ENCODE measurements at regions not wholly inside any gene's neighbourhood (a gene's known extent, or its start where the extent isn't known, plus 50 kb on each side); places are given as distances from the start of the nearest gene placed in this dataset.

DNA sequence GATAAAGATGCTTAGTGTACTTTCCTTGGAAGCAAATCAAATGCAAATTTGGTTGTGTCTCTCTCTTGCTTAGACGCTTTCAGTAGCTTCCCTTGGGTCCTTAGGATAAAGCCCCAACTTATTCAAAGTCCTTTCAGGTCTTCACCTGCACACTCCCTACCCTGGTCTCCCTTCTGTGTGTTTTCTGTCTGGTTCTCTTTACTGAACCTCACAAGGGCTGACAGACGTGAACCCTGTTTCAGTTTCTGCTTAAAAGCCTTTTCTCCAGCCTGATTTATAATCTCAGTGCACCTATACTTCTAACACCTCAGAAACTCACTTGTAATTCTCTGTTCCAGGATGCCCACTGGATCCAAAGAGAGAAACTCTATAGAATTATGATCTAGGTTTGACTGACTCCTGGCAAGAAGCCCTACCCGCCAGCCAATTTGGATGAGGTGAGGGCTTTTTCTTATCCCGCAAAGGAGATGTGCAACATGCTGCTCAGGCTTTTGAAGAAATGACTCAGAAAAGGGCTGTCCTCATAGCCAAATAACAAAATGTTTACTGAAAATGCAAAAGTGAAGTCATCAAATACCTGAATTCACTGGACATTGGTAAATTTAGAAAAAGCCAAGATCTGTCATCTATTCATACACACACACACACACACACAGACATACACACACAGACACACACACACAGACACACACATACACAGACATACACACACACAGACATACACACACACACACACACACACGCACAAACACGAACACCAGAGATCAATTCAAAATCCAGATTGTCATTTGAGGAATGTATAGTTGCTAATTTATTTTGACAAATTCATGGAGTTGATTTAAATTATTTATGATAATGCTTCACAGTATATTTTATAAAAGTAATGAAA is 102.4 kb upstream of the EOMES start (continued):
- TF ChIP-seq E2F3 (CRISPR knock-in tag; IDR thresholded peaks at IDR 0.05) (no peak), FOS (IDR thresholded peaks at IDR 0.05; ENCODE audit: extremely low read depth, insufficient read length) (no peak), TCF7 (IDR thresholded peaks at IDR 0.05; ENCODE audit: borderline replicate concordance) (no peak), CBFB (CRISPR knock-in tag; IDR thresholded peaks at IDR 0.05) (no peak), ZNF384 (IDR thresholded peaks at IDR 0.05; ENCODE audit: low read depth, low read length) (no peak)
- TF ChIP-seq, protein P1, sequence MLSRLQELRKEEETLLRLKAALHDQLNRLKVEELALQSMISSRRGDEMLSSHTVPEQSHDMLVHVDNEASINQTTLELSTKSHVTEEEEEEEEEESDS (CRISPR knock-in tag; IDR thresholded peaks at IDR 0.05) = no peak
- TF ChIP-seq, protein P2, sequence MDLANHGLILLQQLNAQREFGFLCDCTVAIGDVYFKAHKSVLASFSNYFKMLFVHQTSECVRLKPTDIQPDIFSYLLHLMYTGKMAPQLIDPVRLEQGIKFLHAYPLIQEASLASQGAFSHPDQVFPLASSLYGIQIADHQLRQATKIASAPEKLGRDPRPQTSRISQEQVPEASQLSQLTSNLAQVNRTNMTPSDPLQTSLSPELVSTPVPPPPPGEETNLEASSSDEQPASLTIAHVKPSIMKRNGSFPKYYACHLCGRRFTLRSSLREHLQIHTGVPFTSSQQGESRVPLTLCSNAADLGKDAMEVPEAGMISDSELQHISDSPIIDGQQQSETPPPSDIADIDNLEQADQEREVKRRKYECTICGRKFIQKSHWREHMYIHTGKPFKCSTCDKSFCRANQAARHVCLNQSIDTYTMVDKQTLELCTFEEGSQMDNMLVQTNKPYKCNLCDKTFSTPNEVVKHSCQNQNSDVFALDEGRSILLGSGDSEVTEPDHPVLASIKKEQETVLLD (IDR thresholded peaks at IDR 0.05) = no peak

- Histone ChIP-seq H2AFZ (ENCODE audit: low read depth, low read length) (no peak overlapping the region), H3K9me3 (replicated peaks; ENCODE audit: control insufficient read depth, insufficient read depth, low read depth, low read length) (no peaks in the 10 kb centered on the region), H3K79me2 (ENCODE audit: control insufficient read depth, insufficient read depth, low read length) (no peaks in the 10 kb centered on the region; the same call in 2 of the 3 replicates), H3K9me1 (ENCODE audit: control insufficient read depth, insufficient read depth, low read length) (no peaks in the 10 kb centered on the region), H3K4me2 (ENCODE audit: insufficient read depth, low read length) (no peak overlapping the region), H3K4me3 (no peak overlapping the region), H3K36me3 (ENCODE audit: control insufficient read depth, insufficient read depth, low read length) (no peaks in the 10 kb centered on the region), H3K4me1 (replicated peaks in 1 of 2; ENCODE audit: control insufficient read depth in 2 of 2, insufficient read depth in 2 of 2, low read length in 2 of 2) (no peaks in the 10 kb centered on the region), H3K9ac (ENCODE audit: insufficient read depth in 1 of 2, low read depth in 2 of 2, low read length in 2 of 2) (no peak overlapping the region), H4K20me1 (replicated peaks; ENCODE audit: control insufficient read depth, insufficient read depth, low read length) (no peaks in the 10 kb centered on the region), H3K27me3 (ENCODE audit: control insufficient read depth in 2 of 2, insufficient read depth in 2 of 2, low read length in 2 of 2) (no peaks in the 10 kb centered on the region), H3K27ac (ENCODE audit: extremely low read depth, low read depth, low read length) (no peak overlapping the region)
- ATAC-seq = no peak
- intact Hi-C loops (cut with micrococcal nuclease) = no loop called here
- ChIA-PET POLR2A (no interaction called here), CTCF (ENCODE audit: low intra/inter-chr PET ratio) (no interaction called here)
- no TSS peak for BruUV-seq (replicated peaks)
- FAIRE-seq = no peak
- in situ Hi-C loops (cut with MboI) = no loop called here
- DNase-seq (ENCODE audit: extremely low read depth in 1 of 4, low spot score in 3 of 4) = no peak
- TF ChIP-seq ZFPM2 (CRISPR knock-in tag; IDR thresholded peaks at IDR 0.05) (no peak), CREB3L1 (IDR thresholded peaks at IDR 0.05; ENCODE audit: borderline replicate concordance, low read depth) (no peak), BCOR (IDR thresholded peaks at IDR 0.05) (no peak), KLF13 (tag; IDR thresholded peaks at IDR 0.05; ENCODE audit: borderline replicate concordance, low read depth) (no peak), FOXP4 (CRISPR knock-in tag; IDR thresholded peaks at IDR 0.05; ENCODE audit: borderline replicate concordance) (no peak), TAL1 (IDR thresholded peaks at IDR 0.05) (no peak)
- TF ChIP-seq, protein P3, sequence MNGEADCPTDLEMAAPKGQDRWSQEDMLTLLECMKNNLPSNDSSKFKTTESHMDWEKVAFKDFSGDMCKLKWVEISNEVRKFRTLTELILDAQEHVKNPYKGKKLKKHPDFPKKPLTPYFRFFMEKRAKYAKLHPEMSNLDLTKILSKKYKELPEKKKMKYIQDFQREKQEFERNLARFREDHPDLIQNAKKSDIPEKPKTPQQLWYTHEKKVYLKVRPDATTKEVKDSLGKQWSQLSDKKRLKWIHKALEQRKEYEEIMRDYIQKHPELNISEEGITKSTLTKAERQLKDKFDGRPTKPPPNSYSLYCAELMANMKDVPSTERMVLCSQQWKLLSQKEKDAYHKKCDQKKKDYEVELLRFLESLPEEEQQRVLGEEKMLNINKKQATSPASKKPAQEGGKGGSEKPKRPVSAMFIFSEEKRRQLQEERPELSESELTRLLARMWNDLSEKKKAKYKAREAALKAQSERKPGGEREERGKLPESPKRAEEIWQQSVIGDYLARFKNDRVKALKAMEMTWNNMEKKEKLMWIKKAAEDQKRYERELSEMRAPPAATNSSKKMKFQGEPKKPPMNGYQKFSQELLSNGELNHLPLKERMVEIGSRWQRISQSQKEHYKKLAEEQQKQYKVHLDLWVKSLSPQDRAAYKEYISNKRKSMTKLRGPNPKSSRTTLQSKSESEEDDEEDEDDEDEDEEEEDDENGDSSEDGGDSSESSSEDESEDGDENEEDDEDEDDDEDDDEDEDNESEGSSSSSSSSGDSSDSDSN (IDR thresholded peaks at IDR 0.05; ENCODE audit: borderline replicate concordance in 1 of 2, low read depth in 2 of 2, low read length in 2 of 2) = no peak
Measured at GRCh38 chr3:27826448-27826847, 104.3 kb upstream of the EOMES start.

Data from K562 (cell line).